Activated CD4-positive, alpha-beta T cell treated with anti-CD3 and anti-CD28 coated beads for 48 hours (primary cell): ENCODE measurements at regions not wholly inside any gene's neighbourhood (a gene's known extent, or its start where the extent isn't known, plus 50 kb on each side); places are given as distances from the start of the nearest gene placed in this dataset.

Experiments
- DNase-seq: peaks from one replicate; pipeline ENCODE4 v3.0.0-alpha.2; 2020

- no peak for DNase-seq
Observed at GRCh38 chr7:136807598-136807997, 60.9 kb upstream of the CHRM2 start.

- DNase-seq, result no peak
Observed at GRCh38 chr7:136803028-136803427, 65.4 kb upstream of the CHRM2 start.

- DNase-seq, result no peak
Observed at GRCh38 chr7:136783934-136784333, 84.5 kb upstream of the CHRM2 start.

- DNase-seq, result no peak
Observed at GRCh38 chr7:136741941-136742340, 126.5 kb upstream of the CHRM2 start.

GRCh38 chr7:136728945-136729344, 139.5 kb upstream of the CHRM2 start:
- no peak for DNase-seq

GRCh38 chr7:136726460-136726859, 142.0 kb upstream of the CHRM2 start:
- DNase-seq, result no peak

- DNase-seq, result no peak
Observed at GRCh38 chr7:136717910-136718557, 150.4 kb upstream of the CHRM2 start.

- no peak for DNase-seq
Observed at GRCh38 chr7:136714062-136714461, 154.4 kb upstream of the CHRM2 start.

GRCh38 chr7:136710751-136711150, 157.7 kb upstream of the CHRM2 start:
- DNase-seq, result no peak

- DNase-seq, result no peak
Observed at GRCh38 chr7:136709876-136710275, 158.6 kb upstream of the CHRM2 start.

- no peak for DNase-seq
Observed at GRCh38 chr7:136702913-136703312, 165.5 kb upstream of the CHRM2 start.

GRCh38 chr7:136698977-136699376, 169.5 kb upstream of the CHRM2 start:
- DNase-seq, result no peak

GRCh38 chr7:136698231-136698630, 170.2 kb upstream of the CHRM2 start:
- no peak for DNase-seq

- no peak for DNase-seq
Observed at GRCh38 chr7:136697271-136697670, 171.2 kb upstream of the CHRM2 start.

GRCh38 chr7:136693166-136694119, 175.0 kb upstream of the CHRM2 start:
- DNase-seq, result no peak

- no peak for DNase-seq
Observed at GRCh38 chr7:136692221-136692620, 176.2 kb upstream of the CHRM2 start.

- DNase-seq, result no peak
Observed at GRCh38 chr7:136688601-136689000, 179.9 kb upstream of the CHRM2 start.

- peak; percentile 4 for DNase-seq
Observed at GRCh38 chr7:136687693-136688322, 180.6 kb upstream of the CHRM2 start.

GRCh38 chr7:136685501-136686173, 182.8 kb upstream of the CHRM2 start:
- no peak for DNase-seq

GRCh38 chr7:136677471-136678365, 190.7 kb upstream of the CHRM2 start:
- DNase-seq, result no peak

GRCh38 chr7:136667584-136667983, 200.9 kb upstream of the CHRM2 start:
- no peak for DNase-seq

GRCh38 chr7:136665878-136666509, 202.5 kb upstream of the CHRM2 start:
- DNase-seq, result no peak
